Epidermal melanocyte (primary cell): ENCODE measurements at regions not wholly inside any gene's neighbourhood (a gene's known extent, or its start where the extent isn't known, plus 50 kb on each side); places are given as distances from the start of the nearest gene placed in this dataset.
"Not testable (repeated sequence)": the region's sequence is repeated elsewhere in the genome, so short reads cannot be mapped to it uniquely, and the experiment has no call there.

Experiments used
- DNase-seq: peaks from one replicate; pipeline ENCODE4 v3.0.0; 2011; ENCODE audit warnings: low spot score; ENCODE audit not compliant: insufficient read length

GRCh38 chr6:169014211-169015197, 239.1 kb downstream of the THBS2 start:
- no peak for DNase-seq

- DNase-seq, result no peak
These were observed 244.0 kb downstream of the THBS2 start for GRCh38 chr6:169009628-169010027.

GRCh38 chr6:169008641-169009257, 244.9 kb downstream of the THBS2 start:
- DNase-seq, result no peak

- DNase-seq, result no peak
These were observed 248.5 kb downstream of the THBS2 start for GRCh38 chr6:169005166-169005565.

GRCh38 chr6:169000022-169000421, 253.6 kb downstream of the THBS2 start:
- DNase-seq, result no peak

GRCh38 chr6:168999392-168999791, 254.3 kb downstream of the THBS2 start:
- no peak for DNase-seq

GRCh38 chr6:168996356-168996625, 257.4 kb downstream of the THBS2 start:
- no peak for DNase-seq

- no peak for DNase-seq
These were observed 257.9 kb downstream of the THBS2 start for GRCh38 chr6:168995526-168996355.

- DNase-seq, result no peak
These were observed 258.7 kb downstream of the THBS2 start for GRCh38 chr6:168994956-168995355.

- no peak for DNase-seq
These were observed 261.1 kb downstream of the THBS2 start for GRCh38 chr6:168992446-168993144.

GRCh38 chr6:168991695-168992094, 262.0 kb downstream of the THBS2 start:
- not testable (repeated sequence) for DNase-seq

- DNase-seq, result no peak
These were observed 263.5 kb downstream of the THBS2 start for GRCh38 chr6:168990019-168990751.

GRCh38 chr6:168989421-168989820, 264.2 kb downstream of the THBS2 start:
- DNase-seq, result no peak

GRCh38 chr6:168988801-168989200, 264.8 kb downstream of the THBS2 start:
- no peak for DNase-seq

- no peak for DNase-seq
These were observed 265.4 kb downstream of the THBS2 start for GRCh38 chr6:168988280-168988679.

GRCh38 chr6:168985705-168986104, 267.9 kb downstream of the THBS2 start:
- DNase-seq, result no peak

GRCh38 chr6:168983925-168984324, 269.7 kb downstream of the THBS2 start:
- no peak for DNase-seq

- DNase-seq, result no peak
These were observed 272.5 kb downstream of the THBS2 start for GRCh38 chr6:168981187-168981586.

GRCh38 chr6:168979254-168979653, 274.4 kb downstream of the THBS2 start:
- DNase-seq, result no peak

GRCh38 chr6:168972128-168972527, 281.5 kb downstream of the THBS2 start:
- no peak for DNase-seq

GRCh38 chr6:168971549-168971948, 282.1 kb downstream of the THBS2 start:
- DNase-seq, result no peak
